ENCODE measurements at regions not wholly inside any gene's neighbourhood (a gene's known extent, or its start where the extent isn't known, plus 50 kb on each side); places are given as distances from the start of the nearest gene placed in this dataset.
"Not testable (repeated sequence)": the region's sequence is repeated elsewhere in the genome, so short reads cannot be mapped to it uniquely, and the experiment has no call there.

GRCh38 chr2:217361483-217361880, 501.6 kb upstream of the TNP1 start:
- DNase-seq, result no peak

GRCh38 chr2:217360781-217361482, 501.1 kb upstream of the TNP1 start:
- no peak for DNase-seq

GRCh38 chr2:217360111-217360510, 500.2 kb upstream of the TNP1 start:
- DNase-seq, result no peak

GRCh38 chr2:217357886-217358620, 498.2 kb upstream of the TNP1 start:
- no peak for DNase-seq

- no peak for DNase-seq
Observed at GRCh38 chr2:217356781-217357180, 496.9 kb upstream of the TNP1 start.

GRCh38 chr2:217356142-217356541, 496.3 kb upstream of the TNP1 start:
- no peak for DNase-seq

GRCh38 chr2:217353591-217353990, 493.7 kb upstream of the TNP1 start:
- no peak for DNase-seq

GRCh38 chr2:217351378-217351777, 491.5 kb upstream of the TNP1 start:
- DNase-seq, result no peak

- DNase-seq, result no peak
Observed at GRCh38 chr2:217349251-217349650, 489.4 kb upstream of the TNP1 start.

- not testable (repeated sequence) for DNase-seq
Observed at GRCh38 chr2:217347630-217348029, 487.8 kb upstream of the TNP1 start.

GRCh38 chr2:217346043-217346442, 486.2 kb upstream of the TNP1 start:
- not testable (repeated sequence) for DNase-seq

- no peak for DNase-seq
Observed at GRCh38 chr2:217340899-217341298, 481.0 kb upstream of the TNP1 start.

GRCh38 chr2:217340176-217340575, 480.3 kb upstream of the TNP1 start:
- no peak for DNase-seq

- DNase-seq, result no peak
Observed at GRCh38 chr2:217339753-217340152, 479.9 kb upstream of the TNP1 start.

- DNase-seq, result no peak
Observed at GRCh38 chr2:217338306-217338916, 478.5 kb upstream of the TNP1 start.

- no peak for DNase-seq
Observed at GRCh38 chr2:217337771-217338170, 477.9 kb upstream of the TNP1 start.

- no peak for DNase-seq
Observed at GRCh38 chr2:217336694-217337093, 476.8 kb upstream of the TNP1 start.

GRCh38 chr2:217335341-217335966, 475.6 kb upstream of the TNP1 start:
- DNase-seq, result no peak

- DNase-seq, result no peak
Observed at GRCh38 chr2:217334561-217334960, 474.7 kb upstream of the TNP1 start.

GRCh38 chr2:217332866-217333265, 473.0 kb upstream of the TNP1 start:
- DNase-seq, result no peak

GRCh38 chr2:217332417-217332791, 472.5 kb upstream of the TNP1 start:
- DNase-seq, result no peak

GRCh38 chr2:217331523-217332416, 471.9 kb upstream of the TNP1 start:
- no peak for DNase-seq

GRCh38 chr2:217330647-217331046, 470.8 kb upstream of the TNP1 start:
- no peak for DNase-seq

All from activated effector memory CD4-positive, alpha-beta T cell treated with anti-CD3 and anti-CD28 coated beads, Interleukin-2, amount 50 U/mL, for 16 hours (primary cell).